ENCODE measurements at regions not wholly inside any gene's neighbourhood (a gene's known extent, or its start where the extent isn't known, plus 50 kb on each side); places are given as distances from the start of the nearest gene placed in this dataset.

DNA sequence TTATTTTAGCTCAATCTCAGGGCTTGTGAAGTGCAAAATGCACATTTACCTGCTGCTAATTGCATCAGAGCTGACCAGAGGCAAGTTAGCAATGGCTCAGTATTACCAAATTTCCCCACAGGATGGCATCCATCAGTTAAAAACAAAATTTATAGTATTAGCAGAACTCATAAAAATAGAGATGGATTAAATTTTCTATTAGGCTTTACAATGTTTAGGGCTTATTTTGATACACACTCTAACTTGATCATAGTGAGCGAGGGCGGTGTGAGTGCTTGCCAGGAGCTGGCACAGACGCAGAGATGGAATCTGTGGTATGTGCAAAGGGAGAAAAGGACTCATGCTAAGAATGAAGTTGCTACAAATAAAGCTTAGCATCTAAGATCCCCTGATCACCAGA, 241.0 kb downstream of the NSUN3 start:
- intact Hi-C loops (cut with DNase I), result no loop called here
- DNase-seq, result peak; percentile 33 to 77
- no peak for TF ChIP-seq POLR2A (IDR thresholded peaks at IDR 0.05)
- TF ChIP-seq, protein P1, sequence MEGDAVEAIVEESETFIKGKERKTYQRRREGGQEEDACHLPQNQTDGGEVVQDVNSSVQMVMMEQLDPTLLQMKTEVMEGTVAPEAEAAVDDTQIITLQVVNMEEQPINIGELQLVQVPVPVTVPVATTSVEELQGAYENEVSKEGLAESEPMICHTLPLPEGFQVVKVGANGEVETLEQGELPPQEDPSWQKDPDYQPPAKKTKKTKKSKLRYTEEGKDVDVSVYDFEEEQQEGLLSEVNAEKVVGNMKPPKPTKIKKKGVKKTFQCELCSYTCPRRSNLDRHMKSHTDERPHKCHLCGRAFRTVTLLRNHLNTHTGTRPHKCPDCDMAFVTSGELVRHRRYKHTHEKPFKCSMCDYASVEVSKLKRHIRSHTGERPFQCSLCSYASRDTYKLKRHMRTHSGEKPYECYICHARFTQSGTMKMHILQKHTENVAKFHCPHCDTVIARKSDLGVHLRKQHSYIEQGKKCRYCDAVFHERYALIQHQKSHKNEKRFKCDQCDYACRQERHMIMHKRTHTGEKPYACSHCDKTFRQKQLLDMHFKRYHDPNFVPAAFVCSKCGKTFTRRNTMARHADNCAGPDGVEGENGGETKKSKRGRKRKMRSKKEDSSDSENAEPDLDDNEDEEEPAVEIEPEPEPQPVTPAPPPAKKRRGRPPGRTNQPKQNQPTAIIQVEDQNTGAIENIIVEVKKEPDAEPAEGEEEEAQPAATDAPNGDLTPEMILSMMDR (IDR thresholded peaks at IDR 0.05), result peak in 1 of 6 experiments; percentile 14
- Histone ChIP-seq H3K4me3 (replicated peaks in 1 of 3) (no peak overlapping the region), H3K9me3 (no peaks in the 10 kb centered on the region), H3K27ac (no peak overlapping the region), H3K4me1 (peaks cover 6 to 14% of the 10 kb centered on the region in 2 donors), H3K27me3 (no peaks in the 10 kb centered on the region), H3K36me3 (no peaks in the 10 kb centered on the region)
- WGBS, 2 donors, result 16 to 27% methylated on average over 3 of the region's 3 CpGs

DNA sequence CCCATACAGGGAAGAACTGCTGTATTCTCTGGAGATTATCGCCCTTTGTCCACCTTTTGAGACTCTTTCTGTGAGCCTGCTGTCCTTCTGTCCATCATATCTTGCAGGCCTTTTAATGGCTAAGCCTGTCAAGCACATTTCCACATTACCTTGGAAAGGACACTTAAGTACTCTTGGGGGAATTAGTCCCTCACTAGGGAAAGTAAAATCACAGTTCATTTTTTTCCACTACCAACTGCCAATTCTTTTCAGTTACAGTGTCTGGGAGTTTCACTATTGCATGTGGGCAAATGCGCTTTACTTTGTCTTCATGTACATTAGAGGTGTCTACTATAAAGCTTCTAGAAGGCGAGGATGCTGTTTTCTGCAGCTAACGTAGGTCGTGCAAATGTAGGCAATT, 242.1 kb downstream of the NSUN3 start:
- no peaks in the 10 kb centered on the region for H3K9me3 ChIP-seq
- H3K36me3 ChIP-seq, result no peaks in the 10 kb centered on the region
- H3K27me3 ChIP-seq, result no peaks in the 10 kb centered on the region
- 61 to 64% methylated on average over 5 of the region's 5 CpGs for WGBS, 2 donors
- intact Hi-C loops (cut with DNase I), result no loop called here
- no peak for TF ChIP-seq POLR2A (IDR thresholded peaks at IDR 0.05)
- TF ChIP-seq, protein P1 (IDR thresholded peaks at IDR 0.05), result no peak
- no peak overlapping the region for H3K27ac ChIP-seq
- peaks cover 6 to 14% of the 10 kb centered on the region in 2 donors for H3K4me1 ChIP-seq
- no peak overlapping the region for H3K4me3 ChIP-seq (replicated peaks in 1 of 3)
- DNase-seq, result no peak

DNA sequence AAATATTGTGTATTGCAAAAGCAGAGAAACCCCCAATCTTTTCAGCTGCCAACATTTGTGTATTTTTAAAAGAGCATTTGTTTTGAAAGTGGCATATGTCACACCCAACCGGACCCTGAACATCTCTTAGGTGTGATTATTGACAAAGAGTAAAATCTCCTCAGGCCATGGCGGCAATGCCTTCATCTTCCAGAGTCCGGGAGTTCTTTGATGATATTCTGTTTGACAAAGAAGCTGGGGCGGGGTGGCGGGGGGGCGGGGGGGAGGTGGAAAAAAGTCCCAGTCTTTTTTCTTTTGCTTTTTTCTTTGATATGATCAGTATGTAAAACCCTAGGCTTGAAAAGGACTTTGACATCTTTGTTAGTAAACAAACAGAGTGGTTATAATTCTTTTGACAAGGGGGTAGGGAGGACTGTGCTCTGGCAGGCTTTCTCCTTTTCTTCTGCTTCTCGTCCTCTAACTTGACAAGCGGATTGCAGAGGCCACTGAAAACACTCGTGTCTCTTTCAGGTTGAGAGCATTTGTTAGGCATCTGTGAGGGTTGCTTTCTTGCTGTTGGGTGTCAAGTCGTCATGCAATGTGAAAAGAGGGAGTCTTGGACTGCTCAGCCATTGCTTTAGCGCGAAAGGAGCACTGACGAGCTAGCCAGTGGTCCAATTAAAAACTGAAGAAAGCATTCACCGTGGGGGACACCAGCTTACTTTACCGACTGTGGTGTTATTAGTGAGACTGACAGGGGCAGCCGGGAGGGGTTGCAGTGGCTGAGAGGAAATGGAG, 243.2 kb downstream of the NSUN3 start:
- WGBS, 2 donors, result 67 to 70% methylated on average over 16 of the region's 16 CpGs
- DNase-seq, result no peak
- intact Hi-C loops (cut with DNase I), result no loop called here
- H3K9me3 ChIP-seq, result no peaks in the 10 kb centered on the region
- TF ChIP-seq, protein P1 (IDR thresholded peaks at IDR 0.05), result no peak
- H3K36me3 ChIP-seq, result no peaks in the 10 kb centered on the region
- peaks cover 6 to 14% of the 10 kb centered on the region in 2 donors for H3K4me1 ChIP-seq
- H3K27me3 ChIP-seq, result no peaks in the 10 kb centered on the region
- no peak overlapping the region for H3K27ac ChIP-seq
- no peak overlapping the region for H3K4me3 ChIP-seq (replicated peaks in 1 of 3)

DNA sequence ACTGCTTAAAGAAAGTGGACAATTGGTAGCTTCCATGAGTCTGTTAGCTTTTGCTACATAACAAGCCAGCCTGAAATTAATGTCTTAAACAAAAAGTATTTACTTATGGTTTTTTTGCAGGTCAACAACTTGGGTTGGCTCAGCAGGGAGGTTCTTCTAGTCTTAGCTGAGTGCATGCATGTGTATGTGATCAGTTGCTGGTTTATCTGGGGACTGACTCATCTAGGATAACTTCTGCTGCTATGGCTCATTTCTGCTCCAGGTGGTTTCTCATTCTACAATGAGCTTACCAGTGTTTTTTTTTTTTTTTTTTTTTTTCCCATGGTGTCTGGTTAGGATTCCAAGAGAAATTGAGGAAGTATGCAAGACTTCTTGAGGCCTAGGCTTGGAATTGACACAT, 244.7 kb downstream of the NSUN3 start:
- Histone ChIP-seq H3K9me3 (no peaks in the 10 kb centered on the region), H3K4me1 (peaks cover 6 to 14% of the 10 kb centered on the region in 2 donors), H3K4me3 (replicated peaks in 1 of 3) (no peak overlapping the region), H3K27ac (no peak overlapping the region), H3K36me3 (no peaks in the 10 kb centered on the region), H3K27me3 (no peaks in the 10 kb centered on the region)
- TF ChIP-seq, protein P1 (IDR thresholded peaks at IDR 0.05), result no peak
- no peak for TF ChIP-seq POLR2A (IDR thresholded peaks at IDR 0.05)
- DNase-seq, result no peak
- intact Hi-C loops (cut with DNase I), result no loop called here

DNA sequence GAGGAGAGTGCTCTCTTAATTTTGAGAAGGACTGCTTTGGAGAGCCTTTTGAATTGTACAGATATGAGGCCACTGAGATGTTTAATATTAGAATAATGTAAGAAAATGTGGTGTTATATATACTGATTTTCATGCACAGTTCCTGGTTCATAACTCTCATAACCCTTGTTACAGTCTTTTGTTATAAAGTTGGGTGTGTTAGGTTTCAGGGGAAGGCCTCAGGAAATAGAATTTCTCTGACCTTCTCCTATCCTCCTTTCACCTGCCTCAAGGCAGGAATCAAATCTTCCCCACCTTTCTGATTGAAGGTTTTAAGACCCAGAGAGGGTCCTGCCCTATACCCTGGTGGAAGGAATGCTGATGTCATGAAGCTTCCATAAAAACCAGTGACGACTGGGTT, 245.9 kb downstream of the NSUN3 start:
- TF ChIP-seq, protein P1 (IDR thresholded peaks at IDR 0.05), result no peak
- no peak for TF ChIP-seq POLR2A (IDR thresholded peaks at IDR 0.05)

More for the DNA sequence above, 245.9 kb downstream of the NSUN3 start:
- Histone ChIP-seq H3K4me3 (replicated peaks in 1 of 3) (no peak overlapping the region), H3K27ac (no peak overlapping the region), H3K36me3 (no peaks in the 10 kb centered on the region), H3K9me3 (no peaks in the 10 kb centered on the region), H3K27me3 (no peaks in the 10 kb centered on the region), H3K4me1 (peaks cover 6 to 12% of the 10 kb centered on the region in 2 donors)
- intact Hi-C loops (cut with DNase I), result no loop called here
- WGBS, 2 donors, result 86 to 100% methylated on average over 1 of the region's 1 CpG
- DNase-seq, result no peak
